ENCODE measurements at regions not wholly inside any gene's neighbourhood (a gene's known extent, or its start where the extent isn't known, plus 50 kb on each side); places are given as distances from the start of the nearest gene placed in this dataset.

- ChIA-PET POLR2A (no interaction called here), CTCF (interaction anchor here (0.7 kb wide), 1 partner anchor 46 kb away, joined by 4 read pairs; no protein-coding TSS in a partner anchor)
- no peak overlapping the region for H3K4me3 ChIP-seq (ENCODE audit: low read depth in 2 of 2, low read length in 2 of 2)
- no peaks in the 10 kb centered on the region for H3K27me3 ChIP-seq (ENCODE audit: control insufficient read depth, insufficient read depth, low read length)
- ATAC-seq, result no peak
- BruUV-seq (replicated peaks), result no TSS peak
- DNase-seq (ENCODE audit: low read depth, low spot score), result no peak
- H3K27ac ChIP-seq (ENCODE audit: low read length), result no peak overlapping the region
- H3K9me3 ChIP-seq (ENCODE audit: control insufficient read depth, insufficient read depth, low read depth, low read length), result no peaks in the 10 kb centered on the region
- TF ChIP-seq REST (IDR thresholded peaks at IDR 0.05; ENCODE audit: insufficient read depth in 1 of 2, low read depth in 2 of 2, low read length in 1 of 2) (no peak), TCF7L2 (IDR thresholded peaks at IDR 0.05; ENCODE audit: low read depth, low read length) (no peak), CTCF (IDR thresholded peaks at IDR 0.05) (no peak), SIN3A (IDR thresholded peaks at IDR 0.05; ENCODE audit: borderline replicate concordance, insufficient read depth, low read depth, low read length) (no peak), POLR2AphosphoS5 (IDR thresholded peaks at IDR 0.05; ENCODE audit: low read depth, low read length) (no peak)
- intact Hi-C loops (cut with micrococcal nuclease; ENCODE audit: unreplicated experiment), result no loop called here
- no peaks in the 10 kb centered on the region for H3K4me1 ChIP-seq (ENCODE audit: control insufficient read depth, insufficient read depth, low read length)
- in situ Hi-C loops (cut with HindIII; ENCODE audit: low pct_unique_long_range_greater_than_20kb, low sequenced_read_pairs), result no loop called here
- H3K36me3 ChIP-seq (ENCODE audit: control insufficient read depth, insufficient read depth, low read length), result no peaks in the 10 kb centered on the region
These were observed 162.4 kb downstream of the ZDHHC21 start for GRCh38 chr9:14530841-14531240.

GRCh38 chr9:14530366-14530765, 162.9 kb downstream of the ZDHHC21 start:
- Histone ChIP-seq H3K9me3 (ENCODE audit: control insufficient read depth, insufficient read depth, low read depth, low read length) (no peaks in the 10 kb centered on the region), H3K27me3 (ENCODE audit: control insufficient read depth, insufficient read depth, low read length) (no peaks in the 10 kb centered on the region), H3K4me1 (ENCODE audit: control insufficient read depth, insufficient read depth, low read length) (no peaks in the 10 kb centered on the region), H3K4me3 (ENCODE audit: low read depth in 2 of 2, low read length in 2 of 2) (no peak overlapping the region), H3K27ac (ENCODE audit: low read length) (no peak overlapping the region), H3K36me3 (ENCODE audit: control insufficient read depth, insufficient read depth, low read length) (no peaks in the 10 kb centered on the region)
- ATAC-seq, result no peak
- POLR2A ChIA-PET, result no interaction called here
- in situ Hi-C loops (cut with HindIII; ENCODE audit: low pct_unique_long_range_greater_than_20kb, low sequenced_read_pairs), result no loop called here
- BruUV-seq (replicated peaks), result no TSS peak
- intact Hi-C loops (cut with micrococcal nuclease; ENCODE audit: unreplicated experiment), result no loop called here
- no peak for DNase-seq (ENCODE audit: low read depth, low spot score)
- TF ChIP-seq POLR2AphosphoS5 (IDR thresholded peaks at IDR 0.05; ENCODE audit: low read depth, low read length), result no peak
- TF ChIP-seq SIN3A (IDR thresholded peaks at IDR 0.05; ENCODE audit: borderline replicate concordance, insufficient read depth, low read depth, low read length), result no peak
- no peak for TF ChIP-seq REST (IDR thresholded peaks at IDR 0.05; ENCODE audit: insufficient read depth in 1 of 2, low read depth in 2 of 2, low read length in 1 of 2)
- no peak for TF ChIP-seq CTCF (IDR thresholded peaks at IDR 0.05)
- no peak for TF ChIP-seq TCF7L2 (IDR thresholded peaks at IDR 0.05; ENCODE audit: low read depth, low read length)
- CTCF ChIA-PET, result interaction anchor here (0.7 kb wide), 1 partner anchor 45 kb away, joined by 4 read pairs; no protein-coding TSS in a partner anchor
